ENCODE measurements at regions not wholly inside any gene's neighbourhood (a gene's known extent, or its start where the extent isn't known, plus 50 kb on each side); places are given as distances from the start of the nearest gene placed in this dataset.
"Not testable (repeated sequence)": the region's sequence is repeated elsewhere in the genome, so short reads cannot be mapped to it uniquely, and the experiment has no call there.

GRCh38 chr4:30215973-30216372 lies 504.2 kb upstream of the PCDH7 start:
- H3K9me3 ChIP-seq (ENCODE audit: control insufficient read depth, low read length); intact Hi-C loops (cut with DNase I); H3K4me3 ChIP-seq (ENCODE audit: low read length in 2 of 2); H3K27me3 ChIP-seq (ENCODE audit: control insufficient read depth in 1 of 2, insufficient read depth in 2 of 2, low read length in 1 of 2); H3K4me1 ChIP-seq (ENCODE audit: control insufficient read depth in 1 of 2, insufficient read depth in 2 of 2, low read length in 2 of 2); DNase-seq; ATAC-seq (ENCODE audit: low FRiP score); H3K36me3 ChIP-seq (ENCODE audit: control insufficient read depth in 1 of 2, insufficient read depth in 2 of 2, low read length in 1 of 2); H3K27ac ChIP-seq (ENCODE audit: low read depth in 1 of 2, low read length in 2 of 2): not testable (repeated sequence)
- 96% methylated on average over 4 of the region's 4 CpGs for WGBS, 2 donors

- no peaks in the 10 kb centered on the region for H3K36me3 ChIP-seq (ENCODE audit: control insufficient read depth in 1 of 2, insufficient read depth in 2 of 2, low read length in 1 of 2)
- H3K27me3 ChIP-seq (ENCODE audit: control insufficient read depth in 1 of 2, insufficient read depth in 2 of 2, low read length in 1 of 2), result no peaks in the 10 kb centered on the region
- H3K4me3 ChIP-seq (ENCODE audit: low read length in 2 of 2), result no peak overlapping the region
- DNase-seq (no peak), ATAC-seq (ENCODE audit: low FRiP score) (no peak)
- H3K9me3 ChIP-seq (ENCODE audit: control insufficient read depth, low read length), result peaks cover 5% of the 10 kb centered on the region
- no peak overlapping the region for H3K27ac ChIP-seq (ENCODE audit: low read depth in 1 of 2, low read length in 2 of 2)
- intact Hi-C loops (cut with DNase I), result no loop called here
- no peaks in the 10 kb centered on the region for H3K4me1 ChIP-seq (ENCODE audit: control insufficient read depth in 1 of 2, insufficient read depth in 2 of 2, low read length in 2 of 2)
These were observed 475.0 kb upstream of the PCDH7 start for GRCh38 chr4:30245140-30245539.

- no peaks in the 10 kb centered on the region for H3K36me3 ChIP-seq (ENCODE audit: control insufficient read depth in 1 of 2, insufficient read depth in 2 of 2, low read length in 1 of 2)
- no peak overlapping the region for H3K4me3 ChIP-seq (ENCODE audit: low read length in 2 of 2)
- ATAC-seq (ENCODE audit: low FRiP score), result no peak
- peaks cover 2% of the 10 kb centered on the region for H3K9me3 ChIP-seq (ENCODE audit: control insufficient read depth, low read length)
- no peak for DNase-seq
- no peaks in the 10 kb centered on the region for H3K4me1 ChIP-seq (ENCODE audit: control insufficient read depth in 1 of 2, insufficient read depth in 2 of 2, low read length in 2 of 2)
- H3K27ac ChIP-seq (ENCODE audit: low read depth in 1 of 2, low read length in 2 of 2), result no peak overlapping the region
- no peaks in the 10 kb centered on the region for H3K27me3 ChIP-seq (ENCODE audit: control insufficient read depth in 1 of 2, insufficient read depth in 2 of 2, low read length in 1 of 2)
- WGBS, 2 donors, result 80 to 83% methylated on average over 3 of the region's 3 CpGs
- intact Hi-C loops (cut with DNase I), result no loop called here
These were observed 463.9 kb upstream of the PCDH7 start for GRCh38 chr4:30256116-30256832.

GRCh38 chr4:30258949-30259348 lies 461.2 kb upstream of the PCDH7 start:
- DNase-seq (no peak), ATAC-seq (ENCODE audit: low FRiP score) (no peak)
- H3K4me1 ChIP-seq (ENCODE audit: control insufficient read depth in 1 of 2, insufficient read depth in 2 of 2, low read length in 2 of 2), result no peaks in the 10 kb centered on the region
- WGBS, 2 donors, result 25 to 35% methylated on average over 3 of the region's 3 CpGs
- no peak overlapping the region for H3K27ac ChIP-seq (ENCODE audit: low read depth in 1 of 2, low read length in 2 of 2)
- H3K27me3 ChIP-seq (ENCODE audit: control insufficient read depth in 1 of 2, insufficient read depth in 2 of 2, low read length in 1 of 2), result no peaks in the 10 kb centered on the region
- intact Hi-C loops (cut with DNase I), result no loop called here
- peaks cover 2% of the 10 kb centered on the region for H3K9me3 ChIP-seq (ENCODE audit: control insufficient read depth, low read length)
- H3K4me3 ChIP-seq (ENCODE audit: low read length in 2 of 2), result no peak overlapping the region
- no peaks in the 10 kb centered on the region for H3K36me3 ChIP-seq (ENCODE audit: control insufficient read depth in 1 of 2, insufficient read depth in 2 of 2, low read length in 1 of 2)

GRCh38 chr4:30262379-30262778 lies 457.8 kb upstream of the PCDH7 start:
- H3K27ac ChIP-seq (ENCODE audit: low read depth in 1 of 2, low read length in 2 of 2), result no peak overlapping the region
- H3K36me3 ChIP-seq (ENCODE audit: control insufficient read depth in 1 of 2, insufficient read depth in 2 of 2, low read length in 1 of 2), result no peaks in the 10 kb centered on the region
- no peak overlapping the region for H3K4me3 ChIP-seq (ENCODE audit: low read length in 2 of 2)
- no peaks in the 10 kb centered on the region for H3K4me1 ChIP-seq (ENCODE audit: control insufficient read depth in 1 of 2, insufficient read depth in 2 of 2, low read length in 2 of 2)
- H3K9me3 ChIP-seq (ENCODE audit: control insufficient read depth, low read length), result no peaks in the 10 kb centered on the region
- ATAC-seq (ENCODE audit: low FRiP score) (no peak), DNase-seq (no peak)
- intact Hi-C loops (cut with DNase I), result no loop called here
- WGBS, 2 donors, result 61 to 67% methylated on average over 2 of the region's 2 CpGs
- H3K27me3 ChIP-seq (ENCODE audit: control insufficient read depth in 1 of 2, insufficient read depth in 2 of 2, low read length in 1 of 2), result no peaks in the 10 kb centered on the region

GRCh38 chr4:30264465-30264864 lies 455.7 kb upstream of the PCDH7 start:
- Histone ChIP-seq H3K27me3 (ENCODE audit: control insufficient read depth in 1 of 2, insufficient read depth in 2 of 2, low read length in 1 of 2) (no peaks in the 10 kb centered on the region), H3K9me3 (ENCODE audit: control insufficient read depth, low read length) (no peaks in the 10 kb centered on the region), H3K27ac (ENCODE audit: low read depth in 1 of 2, low read length in 2 of 2) (no peak overlapping the region), H3K36me3 (ENCODE audit: control insufficient read depth in 1 of 2, insufficient read depth in 2 of 2, low read length in 1 of 2) (no peaks in the 10 kb centered on the region), H3K4me3 (ENCODE audit: low read length in 2 of 2) (no peak overlapping the region), H3K4me1 (ENCODE audit: control insufficient read depth in 1 of 2, insufficient read depth in 2 of 2, low read length in 2 of 2) (no peaks in the 10 kb centered on the region)
- WGBS, 2 donors, result 97% methylated on average over 15 of the region's 15 CpGs
- ATAC-seq (ENCODE audit: low FRiP score) (no peak), DNase-seq (no peak)
- intact Hi-C loops (cut with DNase I), result no loop called here

- no peak for ATAC-seq (ENCODE audit: low FRiP score)
- 5 to 18% methylated on average over 3 of the region's 3 CpGs for WGBS, 2 donors
- no peaks in the 10 kb centered on the region for H3K27me3 ChIP-seq (ENCODE audit: control insufficient read depth in 1 of 2, insufficient read depth in 2 of 2, low read length in 1 of 2)
- intact Hi-C loops (cut with DNase I), result no loop called here
- no peak overlapping the region for H3K27ac ChIP-seq (ENCODE audit: low read depth in 1 of 2, low read length in 2 of 2)
- DNase-seq, result no peak
- H3K9me3 ChIP-seq (ENCODE audit: control insufficient read depth, low read length), result no peaks in the 10 kb centered on the region
- no peaks in the 10 kb centered on the region for H3K4me1 ChIP-seq (ENCODE audit: control insufficient read depth in 1 of 2, insufficient read depth in 2 of 2, low read length in 2 of 2)
- no peaks in the 10 kb centered on the region for H3K36me3 ChIP-seq (ENCODE audit: control insufficient read depth in 1 of 2, insufficient read depth in 2 of 2, low read length in 1 of 2)
- no peak overlapping the region for H3K4me3 ChIP-seq (ENCODE audit: low read length in 2 of 2)
These were observed 454.5 kb upstream of the PCDH7 start for GRCh38 chr4:30265716-30266115.

- intact Hi-C loops (cut with DNase I), result no loop called here
- Histone ChIP-seq H3K27me3 (ENCODE audit: control insufficient read depth in 1 of 2, insufficient read depth in 2 of 2, low read length in 1 of 2) (no peaks in the 10 kb centered on the region), H3K4me3 (ENCODE audit: low read length in 2 of 2) (no peak overlapping the region), H3K9me3 (ENCODE audit: control insufficient read depth, low read length) (no peaks in the 10 kb centered on the region), H3K36me3 (ENCODE audit: control insufficient read depth in 1 of 2, insufficient read depth in 2 of 2, low read length in 1 of 2) (no peaks in the 10 kb centered on the region), H3K27ac (ENCODE audit: low read depth in 1 of 2, low read length in 2 of 2) (no peak overlapping the region), H3K4me1 (ENCODE audit: control insufficient read depth in 1 of 2, insufficient read depth in 2 of 2, low read length in 2 of 2) (no peaks in the 10 kb centered on the region)
- no peak for ATAC-seq (ENCODE audit: low FRiP score)
- WGBS, 2 donors, result 69 to 80% methylated on average over 2 of the region's 2 CpGs
- no peak for DNase-seq
These were observed 451.8 kb upstream of the PCDH7 start for GRCh38 chr4:30268370-30268769.

GRCh38 chr4:30269850-30270249 lies 450.3 kb upstream of the PCDH7 start:
- no peak overlapping the region for H3K27ac ChIP-seq (ENCODE audit: low read depth in 1 of 2, low read length in 2 of 2)
- intact Hi-C loops (cut with DNase I), result no loop called here
- no peak overlapping the region for H3K4me3 ChIP-seq (ENCODE audit: low read length in 2 of 2)
- H3K9me3 ChIP-seq (ENCODE audit: control insufficient read depth, low read length), result no peaks in the 10 kb centered on the region
- no peaks in the 10 kb centered on the region for H3K4me1 ChIP-seq (ENCODE audit: control insufficient read depth in 1 of 2, insufficient read depth in 2 of 2, low read length in 2 of 2)
- no peak for ATAC-seq (ENCODE audit: low FRiP score)
- WGBS, 2 donors, result 62 to 63% methylated on average over 6 of the region's 6 CpGs
- no peaks in the 10 kb centered on the region for H3K36me3 ChIP-seq (ENCODE audit: control insufficient read depth in 1 of 2, insufficient read depth in 2 of 2, low read length in 1 of 2)
- H3K27me3 ChIP-seq (ENCODE audit: control insufficient read depth in 1 of 2, insufficient read depth in 2 of 2, low read length in 1 of 2), result no peaks in the 10 kb centered on the region
- DNase-seq, result no peak
